ENCODE measurements at regions not wholly inside any gene's neighbourhood (a gene's known extent, or its start where the extent isn't known, plus 50 kb on each side); places are given as distances from the start of the nearest gene placed in this dataset.

DNA sequence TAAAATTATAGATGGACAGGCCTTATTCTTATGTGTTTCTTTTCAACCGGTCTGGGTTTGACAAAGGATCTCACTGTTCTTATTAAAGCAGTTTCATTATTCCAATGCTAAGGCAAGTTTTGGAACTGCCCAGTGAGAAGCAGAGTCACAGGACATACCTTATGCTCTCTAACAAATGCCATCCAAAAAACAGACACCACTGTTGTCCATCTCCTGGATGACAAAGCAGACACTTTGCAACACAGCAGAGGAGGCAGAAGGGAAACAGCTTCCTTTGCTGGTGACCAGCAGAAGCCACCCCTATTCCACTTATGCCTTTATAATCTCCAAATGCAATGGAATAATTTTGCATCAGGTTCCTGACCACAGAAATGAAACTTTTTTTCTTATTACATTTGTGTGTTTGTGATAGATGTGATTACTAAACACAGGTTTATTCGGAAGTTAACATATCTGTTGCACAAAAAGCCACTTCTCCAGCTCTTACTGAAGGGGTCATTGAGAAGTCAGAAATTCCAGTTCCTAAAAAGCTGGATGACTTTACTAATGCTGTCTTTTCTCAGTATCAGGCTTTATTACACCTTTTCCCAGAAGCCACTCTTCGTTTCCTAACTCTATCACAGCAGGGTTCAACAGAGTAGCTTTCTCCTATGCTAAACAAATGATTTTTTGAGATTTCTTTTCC is 115.6 kb downstream of the BTG1 start:
- DNase-seq, result no peak

GRCh38 chr12:92029136-92029535 is 116.5 kb downstream of the BTG1 start:
- DNase-seq, result no peak

DNA sequence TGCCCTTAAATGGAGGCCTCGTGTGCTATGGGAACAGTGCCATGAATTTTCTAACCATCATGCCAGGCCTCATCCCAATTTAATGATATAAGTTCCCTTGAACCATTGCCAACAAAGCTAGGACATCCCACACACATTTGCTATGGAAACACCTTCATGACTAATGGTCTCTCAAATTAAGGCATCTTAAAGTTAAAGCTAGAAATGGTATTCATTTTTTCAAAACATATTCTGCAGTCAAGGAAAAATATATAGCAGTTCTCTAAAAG is 117.3 kb downstream of the BTG1 start:
- DNase-seq, result no peak

- DNase-seq, result no peak
These were observed 117.8 kb downstream of the BTG1 start for GRCh38 chr12:92027701-92028440.

DNA sequence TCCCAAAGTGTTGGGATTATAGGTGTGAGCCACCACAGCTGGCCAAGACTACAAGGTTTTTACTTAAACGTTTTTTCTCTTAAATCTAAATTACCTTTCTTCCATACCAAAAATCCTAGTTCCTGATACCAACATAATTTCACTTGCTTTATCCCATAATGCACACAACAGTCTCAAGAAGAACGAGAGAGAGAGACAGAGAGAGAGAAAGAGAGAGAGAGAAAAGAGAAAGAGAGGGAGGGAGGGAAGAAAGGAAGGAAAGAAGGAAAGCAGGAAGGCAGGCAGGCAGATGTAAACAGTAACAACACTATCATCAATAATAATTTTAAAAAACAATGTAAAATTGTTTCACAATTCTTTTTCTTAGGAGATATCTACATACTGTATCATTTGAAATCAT is 118.4 kb downstream of the BTG1 start:
- DNase-seq, result no peak

DNA sequence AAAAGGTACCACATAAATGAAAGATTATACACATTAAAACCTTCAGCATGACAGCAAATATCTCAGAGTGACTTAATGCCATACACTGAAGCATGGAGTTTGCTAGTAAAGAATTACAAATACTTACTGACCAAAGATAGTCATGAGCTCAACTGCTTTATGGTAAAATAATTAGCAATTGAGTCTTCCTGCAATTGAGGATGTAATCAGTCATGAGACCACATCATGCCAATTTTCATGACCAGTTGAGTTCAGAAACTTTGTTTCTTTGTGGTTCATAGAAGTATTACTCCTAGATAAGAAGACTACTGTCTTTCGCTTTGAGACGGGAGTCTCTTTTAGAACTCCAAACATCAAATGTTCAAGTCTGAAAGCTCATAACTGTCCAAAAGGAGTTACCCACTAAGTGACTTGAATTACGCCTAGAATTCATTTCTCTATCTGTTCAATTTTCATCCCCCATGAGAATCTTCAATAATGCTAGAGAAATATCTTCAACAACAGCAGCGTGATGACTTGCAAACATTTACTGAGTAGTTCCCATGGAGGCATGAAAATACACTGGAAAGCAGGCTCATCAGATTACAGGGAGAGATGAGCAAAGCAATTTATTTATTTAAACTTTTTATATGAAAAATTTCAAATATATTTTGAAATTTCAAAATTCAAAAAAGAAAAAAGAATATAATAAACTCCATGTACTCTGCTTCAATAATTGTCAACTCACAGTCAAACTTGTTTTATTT is 120.0 kb downstream of the BTG1 start:
- DNase-seq, result no peak

GRCh38 chr12:92022093-92022492 is 123.6 kb downstream of the BTG1 start:
- no peak for DNase-seq

GRCh38 chr12:92021666-92022035 is 124.0 kb downstream of the BTG1 start:
- DNase-seq, result peak; percentile 57

- no peak for DNase-seq
These were observed 124.5 kb downstream of the BTG1 start for GRCh38 chr12:92020983-92021665.

GRCh38 chr12:92019491-92020277 is 126.0 kb downstream of the BTG1 start:
- no peak for DNase-seq

DNA sequence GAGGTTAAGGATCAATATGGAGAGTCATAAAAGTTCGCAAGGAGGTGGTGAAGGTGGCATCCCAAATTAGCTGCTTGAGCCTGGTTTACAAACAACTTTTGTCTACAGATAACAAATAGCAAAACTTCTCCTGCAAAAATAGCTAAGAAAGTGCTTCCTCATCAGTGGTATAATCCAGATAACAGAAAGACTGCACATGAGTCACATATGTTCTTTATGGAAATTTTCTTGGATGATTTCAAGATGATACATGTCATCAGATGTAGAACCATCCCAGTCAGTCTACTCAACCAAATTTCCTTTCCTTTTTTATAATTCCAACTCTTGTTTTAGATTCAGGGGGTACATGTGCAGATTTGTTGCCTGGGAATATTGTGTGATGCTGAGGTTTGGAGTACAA is 133.0 kb downstream of the BTG1 start:
- no peak for DNase-seq

GRCh38 chr12:92010853-92011701 is 134.6 kb downstream of the BTG1 start:
- no peak for DNase-seq

GRCh38 chr12:92010368-92010767 is 135.3 kb downstream of the BTG1 start:
- DNase-seq, result no peak

- no peak for DNase-seq
These were observed 137.3 kb downstream of the BTG1 start for GRCh38 chr12:92008345-92008744.

DNA sequence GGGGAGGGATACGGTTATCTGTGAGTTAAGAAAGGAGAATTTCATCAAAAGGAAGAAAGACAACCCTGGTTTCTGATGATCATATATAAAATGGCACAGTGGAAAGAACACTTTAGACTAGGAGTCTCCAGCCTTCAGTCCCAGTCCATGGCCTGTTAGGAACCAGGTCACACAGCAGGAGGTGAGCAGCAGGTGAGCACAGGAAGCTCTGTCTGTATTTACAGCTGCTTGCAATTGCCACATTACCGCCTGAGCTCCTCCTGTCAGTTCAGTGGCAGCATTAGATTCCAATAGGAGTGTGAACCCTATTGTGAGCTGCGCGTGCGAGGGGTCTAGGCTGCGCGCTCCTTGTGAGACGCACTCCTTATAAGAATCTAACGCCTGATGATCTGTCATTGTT is 137.9 kb downstream of the BTG1 start:
- no peak for DNase-seq

DNA sequence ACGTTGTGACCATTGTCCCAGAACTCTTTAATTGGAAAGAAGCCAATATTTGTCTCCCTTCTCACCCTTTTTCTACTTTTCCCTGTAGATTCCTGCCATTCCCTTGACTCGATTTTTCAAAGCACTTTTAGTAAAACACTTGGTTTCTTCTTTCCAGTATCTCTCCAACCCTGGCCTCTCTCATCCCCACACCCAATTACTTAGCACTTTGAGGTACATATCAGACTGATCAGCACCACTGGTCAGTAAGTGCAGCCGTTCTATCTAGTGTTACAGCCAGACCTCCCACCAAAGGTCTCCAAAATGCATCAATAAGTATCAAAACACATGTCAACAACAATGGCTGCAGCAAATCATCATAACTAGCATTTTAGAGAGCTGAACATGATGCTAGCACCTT is 141.9 kb downstream of the BTG1 start:
- DNase-seq, result no peak

DNA sequence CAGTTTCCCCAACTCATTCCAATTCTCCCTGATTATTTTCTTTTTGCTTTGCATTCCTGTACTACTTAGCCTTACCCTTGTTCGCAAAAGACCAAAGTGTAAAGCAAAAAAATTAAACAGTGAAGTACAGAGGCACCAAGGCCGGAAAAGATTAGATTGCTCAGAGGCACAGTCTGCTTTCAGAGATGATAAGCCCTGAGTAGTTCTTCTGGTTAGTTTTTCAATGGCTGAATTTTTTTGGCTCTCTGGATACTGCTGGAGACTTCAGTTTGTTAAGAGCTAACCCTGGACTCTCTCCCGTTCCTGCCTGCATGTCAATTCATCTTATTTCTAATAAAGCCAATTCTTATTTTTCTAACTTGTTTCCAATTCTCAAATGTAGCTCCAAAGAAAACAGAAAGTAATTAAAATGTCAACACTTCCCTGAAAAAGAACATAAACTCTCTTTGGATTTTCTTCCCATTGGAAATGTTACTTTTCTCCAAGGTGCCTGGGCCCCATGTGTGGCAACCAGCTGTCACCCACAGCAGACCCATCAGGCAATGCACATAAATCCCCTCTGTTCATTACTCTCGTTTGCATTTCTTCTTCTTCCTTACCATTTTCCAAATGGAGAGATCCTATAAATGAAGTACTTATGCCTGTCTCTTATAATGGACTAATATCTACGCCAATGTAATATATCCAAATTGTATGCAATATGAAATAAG is 142.8 kb downstream of the BTG1 start:
- peak; percentile 3 for DNase-seq

- no peak for DNase-seq
These were observed 143.4 kb downstream of the BTG1 start for GRCh38 chr12:92002195-92002649.

DNA sequence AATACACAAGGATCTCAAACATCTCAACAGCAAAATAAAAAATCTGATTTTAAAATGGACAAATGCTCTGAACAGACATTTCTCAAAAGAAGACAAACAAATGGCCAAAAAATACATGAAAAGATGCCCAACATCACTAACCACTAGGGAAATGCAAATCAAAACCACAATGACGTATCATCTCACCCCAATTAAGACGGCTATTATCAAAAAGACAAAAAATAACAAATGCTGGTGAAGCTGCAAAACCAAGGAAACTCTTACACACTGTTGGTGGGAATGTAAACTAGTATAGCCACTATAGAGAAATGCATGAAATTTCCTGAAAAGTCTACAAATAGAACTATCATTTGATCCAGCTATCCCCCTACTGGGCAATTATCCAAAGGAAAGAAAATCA is 145.0 kb downstream of the BTG1 start:
- no peak for DNase-seq

GRCh38 chr12:91999823-92000222 is 145.8 kb downstream of the BTG1 start:
- DNase-seq, result no peak

DNA sequence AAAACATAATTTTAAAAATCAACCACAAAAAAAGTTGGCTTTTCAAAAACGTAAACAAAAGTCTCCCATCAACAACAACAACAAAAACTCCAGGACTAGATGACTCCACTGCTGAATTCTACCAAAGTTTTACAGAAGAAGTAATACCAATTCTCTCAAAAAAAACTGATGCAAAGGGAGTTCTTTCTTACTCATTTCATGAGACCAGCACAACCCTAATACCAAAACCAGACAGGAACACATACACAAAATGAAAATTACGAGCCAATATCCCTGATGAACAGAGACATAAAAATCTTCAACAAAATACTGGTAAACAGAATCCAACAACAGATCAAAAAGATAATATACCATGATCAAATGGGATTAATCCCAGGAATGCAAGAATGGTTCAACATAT is 147.3 kb downstream of the BTG1 start:
- no peak for DNase-seq
